ENCODE measurements at regions not wholly inside any gene's neighbourhood (a gene's known extent, or its start where the extent isn't known, plus 50 kb on each side); places are given as distances from the start of the nearest gene placed in this dataset.

GRCh38 chr9:107215381-107215780 is 67.7 kb upstream of the RAD23B start:
- Histone ChIP-seq H3K36me3 (ENCODE audit: insufficient read depth, low read length) (no peaks in the 10 kb centered on the region), H3K27me3 (ENCODE audit: insufficient read depth, low read length, poor library complexity, severe bottlenecking) (no peaks in the 10 kb centered on the region), H3K9me3 (ENCODE audit: low read length) (no peaks in the 10 kb centered on the region), H3K27ac (ENCODE audit: low read depth, low read length) (no peak overlapping the region), H3K4me3 (ENCODE audit: low read length) (no peak overlapping the region), H3K4me1 (ENCODE audit: insufficient read depth, low read length) (peaks cover 9% of the 10 kb centered on the region)
- no peak for DNase-seq
- H3K36me3 Mint-ChIP-seq, result no peaks in the 10 kb centered on the region
- H3K27ac Mint-ChIP-seq, result no peak overlapping the region
- POLR2A ChIA-PET, result no interaction called here
- H3K4me1 Mint-ChIP-seq, result peaks cover 10 to 14% (median 12%) of the 10 kb centered on the region in 3 donors
- H3K27me3 Mint-ChIP-seq, result peaks cover 4 to 8% of the 10 kb centered on the region in 2 donors
- no peaks in the 10 kb centered on the region for H3K9me3 Mint-ChIP-seq
- no peak overlapping the region for H3K4me3 Mint-ChIP-seq
- CTCF ChIA-PET, result no interaction called here

- Histone ChIP-seq H3K27me3 (ENCODE audit: insufficient read depth, low read length, poor library complexity, severe bottlenecking) (no peaks in the 10 kb centered on the region), H3K4me1 (ENCODE audit: insufficient read depth, low read length) (peaks cover 9% of the 10 kb centered on the region), H3K9me3 (ENCODE audit: low read length) (no peaks in the 10 kb centered on the region), H3K36me3 (ENCODE audit: insufficient read depth, low read length) (no peaks in the 10 kb centered on the region), H3K4me3 (ENCODE audit: low read length) (no peak overlapping the region), H3K27ac (ENCODE audit: low read depth, low read length) (no peak overlapping the region)
- Mint-ChIP-seq H3K27me3 (peaks cover 5% of the 10 kb centered on the region in 2 donors), H3K27ac (no peak overlapping the region), H3K9me3 (no peaks in the 10 kb centered on the region), H3K4me3 (no peak overlapping the region), H3K4me1 (peaks cover 10 to 14% (median 12%) of the 10 kb centered on the region in 3 donors), H3K36me3 (no peaks in the 10 kb centered on the region)
- no peak for DNase-seq
- ChIA-PET CTCF (no interaction called here), POLR2A (no interaction called here)
These were observed 66.8 kb upstream of the RAD23B start for GRCh38 chr9:107216329-107216728.

DNA sequence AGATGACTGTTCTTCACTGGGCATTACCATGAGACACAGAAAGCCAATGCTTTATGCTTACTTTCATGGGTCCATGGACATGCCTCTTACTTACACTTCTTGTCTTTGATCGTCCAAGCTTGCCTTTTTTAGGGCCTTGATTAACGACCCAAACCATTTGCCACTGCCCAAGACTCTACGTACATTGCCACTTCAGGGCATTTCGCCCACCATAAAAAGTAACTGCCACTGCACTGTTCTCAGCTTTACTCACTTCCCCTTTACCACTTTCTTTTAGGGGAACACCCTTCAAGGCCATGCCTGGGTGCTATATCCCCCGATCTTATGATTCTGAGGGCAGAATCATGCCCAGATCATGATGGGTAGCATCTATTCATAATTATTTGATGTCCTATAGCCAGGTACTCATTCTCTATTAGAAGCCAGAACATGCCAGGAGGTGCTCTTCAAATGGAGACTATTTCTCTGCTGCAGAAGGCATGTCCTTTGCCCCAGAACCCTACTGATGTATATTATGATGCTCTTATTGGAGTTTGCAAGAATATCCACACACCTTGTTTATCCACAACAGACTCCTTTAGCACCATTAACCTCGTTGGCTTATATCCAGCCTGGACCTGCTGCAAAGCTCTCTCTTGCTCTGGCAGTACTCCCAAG is 64.1 kb upstream of the RAD23B start:
- Histone ChIP-seq H3K27me3 (ENCODE audit: insufficient read depth, low read length, poor library complexity, severe bottlenecking) (no peaks in the 10 kb centered on the region), H3K4me1 (ENCODE audit: insufficient read depth, low read length) (no peaks in the 10 kb centered on the region), H3K4me3 (ENCODE audit: low read length) (no peak overlapping the region), H3K9me3 (ENCODE audit: low read length) (no peaks in the 10 kb centered on the region), H3K27ac (ENCODE audit: low read depth, low read length) (no peak overlapping the region), H3K36me3 (ENCODE audit: insufficient read depth, low read length) (no peaks in the 10 kb centered on the region)
- Mint-ChIP-seq H3K4me3 (no peak overlapping the region), H3K27ac (no peak overlapping the region), H3K9me3 (no peaks in the 10 kb centered on the region), H3K36me3 (no peaks in the 10 kb centered on the region), H3K27me3 (peaks cover 5 to 6% of the 10 kb centered on the region in 2 donors), H3K4me1 (peaks cover 0 to under 1% (median under 1%) of the 10 kb centered on the region in 3 donors)
- DNase-seq, result no peak
- POLR2A ChIA-PET, result no interaction called here
- CTCF ChIA-PET, result interaction anchor here (1.2 to 2.2 kb wide), 2 partner anchors 9 to 122 kb away, joined by 3 to 5 read pairs; no protein-coding TSS in a partner anchor

- no peaks in the 10 kb centered on the region for H3K9me3 Mint-ChIP-seq
- ChIA-PET POLR2A (no interaction called here), CTCF (no interaction called here)
- peaks cover 4 to 7% of the 10 kb centered on the region in 2 donors for H3K27me3 Mint-ChIP-seq
- H3K4me1 Mint-ChIP-seq, result no peaks in the 10 kb centered on the region
- H3K36me3 ChIP-seq (ENCODE audit: insufficient read depth, low read length), result no peaks in the 10 kb centered on the region
- H3K27ac Mint-ChIP-seq, result no peak overlapping the region
- no peak overlapping the region for H3K27ac ChIP-seq (ENCODE audit: low read depth, low read length)
- no peak overlapping the region for H3K4me3 Mint-ChIP-seq
- no peaks in the 10 kb centered on the region for H3K36me3 Mint-ChIP-seq
- DNase-seq, result no peak
- H3K4me1 ChIP-seq (ENCODE audit: insufficient read depth, low read length), result no peaks in the 10 kb centered on the region
- H3K27me3 ChIP-seq (ENCODE audit: insufficient read depth, low read length, poor library complexity, severe bottlenecking), result no peaks in the 10 kb centered on the region
- H3K9me3 ChIP-seq (ENCODE audit: low read length), result no peaks in the 10 kb centered on the region
- H3K4me3 ChIP-seq (ENCODE audit: low read length), result no peak overlapping the region
These were observed 63.5 kb upstream of the RAD23B start for GRCh38 chr9:107219486-107220077.

- no peaks in the 10 kb centered on the region for H3K9me3 ChIP-seq (ENCODE audit: low read length)
- H3K27me3 ChIP-seq (ENCODE audit: insufficient read depth, low read length, poor library complexity, severe bottlenecking), result no peaks in the 10 kb centered on the region
- ChIA-PET POLR2A (no interaction called here), CTCF (interaction anchor here (1.3 kb wide), 1 partner anchor 19 kb away, joined by 3 read pairs; no protein-coding TSS in a partner anchor)
- no peaks in the 10 kb centered on the region for H3K9me3 Mint-ChIP-seq
- H3K36me3 ChIP-seq (ENCODE audit: insufficient read depth, low read length), result no peaks in the 10 kb centered on the region
- no peak overlapping the region for H3K4me3 Mint-ChIP-seq
- DNase-seq, result no peak
- H3K4me1 ChIP-seq (ENCODE audit: insufficient read depth, low read length), result no peaks in the 10 kb centered on the region
- no peaks in the 10 kb centered on the region for H3K4me1 Mint-ChIP-seq
- H3K27ac Mint-ChIP-seq, result no peak overlapping the region
- H3K36me3 Mint-ChIP-seq, result no peaks in the 10 kb centered on the region
- H3K27me3 Mint-ChIP-seq, result peaks cover 2 to 15% of the 10 kb centered on the region in 2 donors
- H3K4me3 ChIP-seq (ENCODE audit: low read length), result no peak overlapping the region
- no peak overlapping the region for H3K27ac ChIP-seq (ENCODE audit: low read depth, low read length)
These were observed 61.8 kb upstream of the RAD23B start for GRCh38 chr9:107221321-107221720.

- ChIA-PET CTCF (interaction anchor here (1.1 to 2.7 kb wide), 5 partner anchors 10 to 120 kb away, joined by 3 to 10 read pairs (median 3); no protein-coding TSS in a partner anchor), POLR2A (no interaction called here)
- no peaks in the 10 kb centered on the region for H3K9me3 ChIP-seq (ENCODE audit: low read length)
- H3K4me1 ChIP-seq (ENCODE audit: insufficient read depth, low read length), result no peaks in the 10 kb centered on the region
- H3K36me3 Mint-ChIP-seq, result no peaks in the 10 kb centered on the region
- no peaks in the 10 kb centered on the region for H3K9me3 Mint-ChIP-seq
- H3K4me3 Mint-ChIP-seq, result no peak overlapping the region
- peaks cover 2 to 17% of the 10 kb centered on the region in 2 donors for H3K27me3 Mint-ChIP-seq
- no peak overlapping the region for H3K27ac Mint-ChIP-seq
- H3K27ac ChIP-seq (ENCODE audit: low read depth, low read length), result no peak overlapping the region
- DNase-seq, result no peak
- H3K4me3 ChIP-seq (ENCODE audit: low read length), result no peak overlapping the region
- no peaks in the 10 kb centered on the region for H3K4me1 Mint-ChIP-seq
- H3K36me3 ChIP-seq (ENCODE audit: insufficient read depth, low read length), result no peaks in the 10 kb centered on the region
- no peaks in the 10 kb centered on the region for H3K27me3 ChIP-seq (ENCODE audit: insufficient read depth, low read length, poor library complexity, severe bottlenecking)
These were observed 61.0 kb upstream of the RAD23B start for GRCh38 chr9:107222020-107222522.

DNA sequence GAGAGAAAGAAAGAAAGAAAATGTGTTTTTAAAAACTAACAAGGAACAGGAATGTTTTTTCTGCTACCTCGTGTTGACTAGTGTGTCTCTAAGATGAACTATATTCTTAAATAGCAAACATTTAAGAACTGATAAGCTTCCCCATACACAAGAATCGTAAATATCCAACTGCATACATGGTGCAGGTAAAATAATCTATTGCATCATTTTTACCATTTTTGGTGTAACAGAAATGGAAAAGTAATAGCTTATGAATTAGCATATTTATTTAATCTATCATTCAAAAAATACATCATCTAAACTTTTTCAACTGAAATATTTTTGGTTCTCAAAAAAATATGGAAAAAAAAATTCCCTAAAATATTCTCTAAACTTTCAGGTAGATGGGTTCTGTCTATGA is 59.7 kb upstream of the RAD23B start:
- Mint-ChIP-seq H3K9me3 (peaks cover 0 to 2% (median 0%) of the 10 kb centered on the region in 5 donors), H3K4me1 (no peaks in the 10 kb centered on the region), H3K27me3 (peaks cover 2 to 23% of the 10 kb centered on the region in 2 donors), H3K27ac (no peak overlapping the region), H3K4me3 (no peak overlapping the region), H3K36me3 (no peaks in the 10 kb centered on the region)
- CTCF ChIA-PET, result interaction anchor here (1.1 to 2.7 kb wide), 4 partner anchors 9 to 118 kb away, joined by 3 to 10 read pairs (median 3); no protein-coding TSS in a partner anchor
- Histone ChIP-seq H3K9me3 (ENCODE audit: low read length) (no peaks in the 10 kb centered on the region), H3K27ac (ENCODE audit: low read depth, low read length) (no peak overlapping the region), H3K4me3 (ENCODE audit: low read length) (no peak overlapping the region), H3K36me3 (ENCODE audit: insufficient read depth, low read length) (no peaks in the 10 kb centered on the region), H3K27me3 (ENCODE audit: insufficient read depth, low read length, poor library complexity, severe bottlenecking) (no peaks in the 10 kb centered on the region), H3K4me1 (ENCODE audit: insufficient read depth, low read length) (no peaks in the 10 kb centered on the region)
- no peak for DNase-seq
- POLR2A ChIA-PET, result no interaction called here

DNA sequence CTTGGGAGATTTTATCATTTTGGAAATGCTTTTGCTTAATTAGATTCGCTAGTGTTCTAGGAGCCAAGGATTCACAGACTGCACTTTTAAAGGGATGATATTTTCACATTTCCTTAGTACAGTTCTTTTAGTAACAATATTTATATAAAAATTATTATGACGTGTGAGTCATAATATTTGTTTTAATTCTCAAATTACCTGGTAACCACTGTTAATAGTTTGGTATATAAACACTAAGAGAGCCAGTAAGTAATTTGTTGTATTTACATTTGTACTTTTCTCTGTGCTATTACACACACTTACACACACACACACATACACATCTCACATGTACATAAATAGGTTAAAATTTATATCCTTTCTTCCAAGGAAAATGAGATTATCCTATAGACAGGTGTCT is 58.8 kb upstream of the RAD23B start:
- peaks cover 0 to 4% (median 0%) of the 10 kb centered on the region in 5 donors for H3K9me3 Mint-ChIP-seq
- Histone ChIP-seq H3K27me3 (ENCODE audit: insufficient read depth, low read length, poor library complexity, severe bottlenecking) (no peaks in the 10 kb centered on the region), H3K4me3 (ENCODE audit: low read length) (no peak overlapping the region), H3K36me3 (ENCODE audit: insufficient read depth, low read length) (no peaks in the 10 kb centered on the region), H3K4me1 (ENCODE audit: insufficient read depth, low read length) (no peaks in the 10 kb centered on the region), H3K9me3 (ENCODE audit: low read length) (no peaks in the 10 kb centered on the region), H3K27ac (ENCODE audit: low read depth, low read length) (no peak overlapping the region)
- H3K27me3 Mint-ChIP-seq, result peaks cover 4 to 27% of the 10 kb centered on the region in 2 donors
- H3K27ac Mint-ChIP-seq, result no peak overlapping the region
- no peak for DNase-seq
- H3K4me1 Mint-ChIP-seq, result no peaks in the 10 kb centered on the region
- no peaks in the 10 kb centered on the region for H3K36me3 Mint-ChIP-seq
- no peak overlapping the region for H3K4me3 Mint-ChIP-seq
- ChIA-PET CTCF (interaction anchor here (2.7 kb wide), 1 partner anchor 117 kb away, joined by 10 read pairs; no protein-coding TSS in a partner anchor), POLR2A (no interaction called here)

Measured in CD8-positive, alpha-beta memory T cell (primary cell).